ENCODE measurements at regions not wholly inside any gene's neighbourhood (a gene's known extent, or its start where the extent isn't known, plus 50 kb on each side); places are given as distances from the start of the nearest gene placed in this dataset.

GRCh38 chr5:63400079-63400478, 562.2 kb downstream of the HTR1A start:
- TF ChIP-seq, protein P1, sequence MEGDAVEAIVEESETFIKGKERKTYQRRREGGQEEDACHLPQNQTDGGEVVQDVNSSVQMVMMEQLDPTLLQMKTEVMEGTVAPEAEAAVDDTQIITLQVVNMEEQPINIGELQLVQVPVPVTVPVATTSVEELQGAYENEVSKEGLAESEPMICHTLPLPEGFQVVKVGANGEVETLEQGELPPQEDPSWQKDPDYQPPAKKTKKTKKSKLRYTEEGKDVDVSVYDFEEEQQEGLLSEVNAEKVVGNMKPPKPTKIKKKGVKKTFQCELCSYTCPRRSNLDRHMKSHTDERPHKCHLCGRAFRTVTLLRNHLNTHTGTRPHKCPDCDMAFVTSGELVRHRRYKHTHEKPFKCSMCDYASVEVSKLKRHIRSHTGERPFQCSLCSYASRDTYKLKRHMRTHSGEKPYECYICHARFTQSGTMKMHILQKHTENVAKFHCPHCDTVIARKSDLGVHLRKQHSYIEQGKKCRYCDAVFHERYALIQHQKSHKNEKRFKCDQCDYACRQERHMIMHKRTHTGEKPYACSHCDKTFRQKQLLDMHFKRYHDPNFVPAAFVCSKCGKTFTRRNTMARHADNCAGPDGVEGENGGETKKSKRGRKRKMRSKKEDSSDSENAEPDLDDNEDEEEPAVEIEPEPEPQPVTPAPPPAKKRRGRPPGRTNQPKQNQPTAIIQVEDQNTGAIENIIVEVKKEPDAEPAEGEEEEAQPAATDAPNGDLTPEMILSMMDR (IDR thresholded peaks at IDR 0.05), result no peak
- TF ChIP-seq POLR2A (IDR thresholded peaks at IDR 0.05), result no peak
